ENCODE measurements at regions not wholly inside any gene's neighbourhood (a gene's known extent, or its start where the extent isn't known, plus 50 kb on each side); places are given as distances from the start of the nearest gene placed in this dataset.

- peak in 2 of 6 experiments; percentile 17 to 23 for TF ChIP-seq CTCF (IDR thresholded peaks at IDR 0.05)
- TF ChIP-seq POLR2A (IDR thresholded peaks at IDR 0.05) = no peak
Measured at GRCh38 chr9:107613321-107613720, 123.8 kb upstream of the KLF4 start.
